Superior temporal gyrus (tissue), 1 donor: ENCODE measurements at regions not wholly inside any gene's neighbourhood (a gene's known extent, or its start where the extent isn't known, plus 50 kb on each side); places are given as distances from the start of the nearest gene placed in this dataset.

ENCODE experiments used
- DNase-seq: peaks from one replicate; pipeline ENCODE4 v3.0.0-alpha.2; 2016; ENCODE audit errors: extremely low spot score

GRCh38 chr12:105705235-105705634, 374.7 kb downstream of the C12orf75 start:
- DNase-seq = no peak

- peak; percentile 81 for DNase-seq
These were observed 375.3 kb downstream of the C12orf75 start for GRCh38 chr12:105705765-105706164.

- DNase-seq = peak; percentile 26
These were observed 376.0 kb downstream of the C12orf75 start for GRCh38 chr12:105706321-105706972.

- DNase-seq = no peak
These were observed 376.5 kb downstream of the C12orf75 start for GRCh38 chr12:105706973-105707334.

- no peak for DNase-seq
These were observed 383.3 kb downstream of the C12orf75 start for GRCh38 chr12:105713606-105714305.

- DNase-seq = no peak
These were observed 386.1 kb downstream of the C12orf75 start for GRCh38 chr12:105716621-105717020.

- no peak for DNase-seq
These were observed 390.7 kb downstream of the C12orf75 start for GRCh38 chr12:105721051-105721825.

GRCh38 chr12:105721891-105722290, 391.4 kb downstream of the C12orf75 start:
- DNase-seq = no peak

- DNase-seq = no peak
These were observed 392.6 kb downstream of the C12orf75 start for GRCh38 chr12:105723066-105723465.

GRCh38 chr12:105723494-105723893, 393.0 kb downstream of the C12orf75 start:
- no peak for DNase-seq

GRCh38 chr12:105724641-105725040, 394.1 kb downstream of the C12orf75 start:
- peak; percentile 59 for DNase-seq

GRCh38 chr12:105725054-105725453, 394.6 kb downstream of the C12orf75 start:
- DNase-seq = no peak

GRCh38 chr12:105729181-105729771, 398.8 kb downstream of the C12orf75 start:
- no peak for DNase-seq

GRCh38 chr12:105729926-105730325, 399.4 kb downstream of the C12orf75 start:
- no peak for DNase-seq

GRCh38 chr12:105733579-105733978, 403.1 kb downstream of the C12orf75 start:
- no peak for DNase-seq

- no peak for DNase-seq
These were observed 402.3 kb downstream of the NUAK1 start for GRCh38 chr12:105736498-105736897.

- no peak for DNase-seq
These were observed 400.7 kb downstream of the NUAK1 start for GRCh38 chr12:105738051-105738450.

- DNase-seq = peak; percentile 50
These were observed 398.4 kb downstream of the NUAK1 start for GRCh38 chr12:105740369-105740768.

- DNase-seq = peak; percentile 76
These were observed 397.6 kb downstream of the NUAK1 start for GRCh38 chr12:105740970-105741725.

GRCh38 chr12:105741786-105742566, 396.8 kb downstream of the NUAK1 start:
- peak; percentile 61 for DNase-seq

- no peak for DNase-seq
These were observed 396.2 kb downstream of the NUAK1 start for GRCh38 chr12:105742567-105742874.
